ENCODE measurements at regions not wholly inside any gene's neighbourhood (a gene's known extent, or its start where the extent isn't known, plus 50 kb on each side); places are given as distances from the start of the nearest gene placed in this dataset. TPM values are rescaled to one million over a fixed set of nuclear protein-coding genes. Genes with fewer than 3 reads are reported as not detected.

DNA sequence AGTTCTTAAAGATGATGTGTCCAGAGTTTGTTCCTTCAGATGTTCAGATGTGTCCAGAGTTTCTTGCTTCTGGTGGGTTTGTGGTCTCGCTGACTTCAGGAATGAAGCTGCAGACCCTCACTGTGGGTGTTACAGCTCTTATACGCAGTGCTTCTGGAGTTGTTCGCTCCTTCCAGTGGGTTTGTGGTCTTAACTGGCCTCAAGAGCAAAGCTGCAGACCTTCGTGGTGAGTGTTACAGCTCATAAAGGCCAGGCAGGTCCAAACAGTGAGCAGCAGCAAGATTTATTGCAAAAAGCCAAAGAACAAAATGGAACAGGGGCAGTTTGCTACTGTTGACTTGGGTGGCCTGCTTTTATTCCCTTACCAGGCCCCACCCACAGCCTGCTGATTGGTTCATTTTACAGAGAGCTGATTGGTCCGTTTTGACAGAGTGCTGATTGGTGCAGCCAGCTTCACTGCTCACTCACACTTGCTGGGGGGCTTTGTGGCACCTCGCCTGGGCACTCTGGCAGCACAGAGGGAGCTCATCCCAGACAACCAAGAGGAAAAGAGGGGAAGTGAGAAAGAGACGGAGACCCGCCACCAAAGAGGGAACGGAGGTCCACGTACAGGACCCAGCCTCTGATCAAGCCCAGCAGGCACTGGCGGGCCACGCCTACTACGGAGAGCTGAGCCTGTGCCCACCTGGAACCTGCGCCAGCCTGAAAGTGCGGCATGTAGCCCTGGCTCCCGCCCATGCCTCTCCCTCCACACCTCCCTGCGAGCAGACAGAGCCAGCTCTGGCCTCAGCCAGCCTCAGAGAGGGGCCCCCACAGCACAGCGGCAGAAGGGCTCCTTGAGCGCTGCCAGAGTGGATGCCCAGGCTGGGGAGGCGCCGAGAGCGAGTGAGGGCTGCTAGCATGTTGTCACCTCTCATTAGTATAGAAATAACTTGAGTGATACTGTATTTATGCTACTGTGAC, 55.8 kb upstream of the SEMA3C start:
- Histone ChIP-seq H3K27me3 (no peaks in the 10 kb centered on the region), H3K4me1 (no peaks in the 10 kb centered on the region), H3K9me3 (no peaks in the 10 kb centered on the region), H3K4me3 (replicated peaks in 1 of 3) (no peak overlapping the region), H3K36me3 (no peaks in the 10 kb centered on the region), H3K27ac (no peak overlapping the region)
- intact Hi-C loops (cut with DNase I) = no loop called here
- 88 to 89% methylated on average over 18 to 22 of the region's 22 CpGs for WGBS, 2 donors
- TF ChIP-seq, protein P1, sequence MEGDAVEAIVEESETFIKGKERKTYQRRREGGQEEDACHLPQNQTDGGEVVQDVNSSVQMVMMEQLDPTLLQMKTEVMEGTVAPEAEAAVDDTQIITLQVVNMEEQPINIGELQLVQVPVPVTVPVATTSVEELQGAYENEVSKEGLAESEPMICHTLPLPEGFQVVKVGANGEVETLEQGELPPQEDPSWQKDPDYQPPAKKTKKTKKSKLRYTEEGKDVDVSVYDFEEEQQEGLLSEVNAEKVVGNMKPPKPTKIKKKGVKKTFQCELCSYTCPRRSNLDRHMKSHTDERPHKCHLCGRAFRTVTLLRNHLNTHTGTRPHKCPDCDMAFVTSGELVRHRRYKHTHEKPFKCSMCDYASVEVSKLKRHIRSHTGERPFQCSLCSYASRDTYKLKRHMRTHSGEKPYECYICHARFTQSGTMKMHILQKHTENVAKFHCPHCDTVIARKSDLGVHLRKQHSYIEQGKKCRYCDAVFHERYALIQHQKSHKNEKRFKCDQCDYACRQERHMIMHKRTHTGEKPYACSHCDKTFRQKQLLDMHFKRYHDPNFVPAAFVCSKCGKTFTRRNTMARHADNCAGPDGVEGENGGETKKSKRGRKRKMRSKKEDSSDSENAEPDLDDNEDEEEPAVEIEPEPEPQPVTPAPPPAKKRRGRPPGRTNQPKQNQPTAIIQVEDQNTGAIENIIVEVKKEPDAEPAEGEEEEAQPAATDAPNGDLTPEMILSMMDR (IDR thresholded peaks at IDR 0.05) = no peak
- TF ChIP-seq POLR2A (IDR thresholded peaks at IDR 0.05) = no peak
- no peak for DNase-seq

DNA sequence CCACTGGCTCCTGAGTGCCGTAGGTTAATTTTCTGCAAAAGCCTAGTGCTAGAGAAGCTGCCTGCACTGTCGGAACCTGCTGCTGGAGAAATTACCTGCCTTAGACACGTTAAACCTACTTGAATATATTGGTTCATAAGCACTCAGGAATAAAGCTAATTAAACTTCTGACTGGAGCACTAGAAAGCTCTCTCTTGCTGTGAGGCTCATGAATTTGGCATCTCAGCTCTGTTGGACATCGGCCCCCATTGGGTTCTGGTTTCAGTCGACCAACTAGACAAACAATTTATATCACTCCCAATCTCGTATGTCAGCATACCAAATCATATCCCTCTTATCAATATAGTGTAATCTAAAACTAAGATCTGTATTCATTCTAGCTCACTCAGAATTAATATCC, 52.4 kb upstream of the SEMA3C start:
- H3K4me3 ChIP-seq (replicated peaks in 1 of 3) = no peak overlapping the region
- no peaks in the 10 kb centered on the region for H3K36me3 ChIP-seq
- 84 to 86% methylated on average over 6 of the region's 6 CpGs for WGBS, 2 donors
- H3K27ac ChIP-seq = no peak overlapping the region
- intact Hi-C loops (cut with DNase I) = no loop called here
- H3K9me3 ChIP-seq = no peaks in the 10 kb centered on the region
- DNase-seq = no peak
- TF ChIP-seq POLR2A (IDR thresholded peaks at IDR 0.05) = no peak
- TF ChIP-seq, protein P1 (IDR thresholded peaks at IDR 0.05) = no peak
- no peaks in the 10 kb centered on the region for H3K27me3 ChIP-seq
- no peaks in the 10 kb centered on the region for H3K4me1 ChIP-seq

Small RNAs in the stretch of these regions (small RNA-seq; reads per million reads assigned to genes)
- gene AC004866.1 = not detected

Measured in thyroid gland (tissue), 4 donors.